DOHH2 (cell line): ENCODE measurements at regions not wholly inside any gene's neighbourhood (a gene's known extent, or its start where the extent isn't known, plus 50 kb on each side); places are given as distances from the start of the nearest gene placed in this dataset.

ENCODE experiments used
- H3F3A ChIP-seq: fragments of 200-600 bp; sonication (generic), shearing (Covaris generic); 2 replicates; pipeline ENCODE4 v1.6.0; 2016; ENCODE audit warnings: antibody characterized with exemption, mild to moderate bottlenecking; ENCODE audit not compliant: control insufficient read depth, insufficient read depth
- H3K27ac ChIP-seq: fragments of 200-600 bp; sonication (generic); 2 replicates; pipeline ENCODE4 v1.5.1; 2014; ENCODE audit warnings: low read depth, mild to moderate bottlenecking, low read length, moderate library complexity
- H3K27me3 ChIP-seq: fragments of 200-600 bp; sonication (generic); 2 replicates; pipeline ENCODE4 v1.6.1; 2014; ENCODE audit warnings: mild to moderate bottlenecking, low read length, mixed read lengths; ENCODE audit not compliant: control insufficient read depth
- H3K36me3 ChIP-seq: fragments of 200-600 bp; sonication (generic); 2 replicates; pipeline ENCODE4 v1.6.1; 2014; ENCODE audit warnings: mild to moderate bottlenecking, low read length, moderate library complexity, mixed read lengths; ENCODE audit not compliant: control insufficient read depth
- H3K4me1 ChIP-seq: fragments of 200-600 bp; sonication (generic); 2 replicates; pipeline ENCODE4 v1.6.1; 2014; ENCODE audit warnings: mild to moderate bottlenecking, low read length, mixed read lengths; ENCODE audit not compliant: control insufficient read depth
- H3K4me2 ChIP-seq: fragments of 200-600 bp; sonication (generic); 2 replicates; pipeline ENCODE4 v1.6.0; 2014; ENCODE audit warnings: mild to moderate bottlenecking, low read length, moderate library complexity
- H3K4me3 ChIP-seq: fragments of 200-600 bp; sonication (generic); 2 replicates; pipeline ENCODE4 v1.5.1; 2014; ENCODE audit warnings: mild to moderate bottlenecking, low read length, mixed read lengths
- H3K79me2 ChIP-seq: fragments of 200-600 bp; sonication (generic); 2 replicates; pipeline ENCODE4 v1.6.1; 2014; ENCODE audit warnings: mild to moderate bottlenecking, low read length, mixed read lengths; ENCODE audit not compliant: control insufficient read depth
- H3K9me2 ChIP-seq: fragments of 200-600 bp; sonication (generic); replicated peaks from 2 replicates; pipeline ENCODE4 v1.6.1; 2014; ENCODE audit warnings: mild to moderate bottlenecking, low read length, mixed read lengths; ENCODE audit not compliant: control insufficient read depth
- H3K9me3 ChIP-seq: fragments of 200-600 bp; sonication (generic); 2 replicates; pipeline ENCODE4 v1.6.1; 2014; ENCODE audit warnings: antibody characterized with exemption, low read length, mixed read lengths; ENCODE audit not compliant: control insufficient read depth, insufficient read depth
- H4K20me1 ChIP-seq: fragments of 200-600 bp; sonication (generic); 2 replicates; pipeline ENCODE4 v1.6.0; 2014; ENCODE audit warnings: low read depth, mild to moderate bottlenecking, antibody characterized with exemption, low read length, moderate library complexity; ENCODE audit not compliant: control insufficient read depth, insufficient read depth
- CTCF ChIP-seq: fragments of 200-600 bp; sonication (generic); IDR thresholded peaks from one replicate; pipeline ENCODE4 v1.5.1; 2014; ENCODE audit warnings: antibody characterized with exemption, mild to moderate bottlenecking, low read depth, low read length; ENCODE audit not compliant: poor library complexity, severe bottlenecking
- EZH2phosphoT487 ChIP-seq: fragments of 200-600 bp; sonication (generic); IDR thresholded peaks from 2 replicates; pipeline ENCODE4 v1.6.1; 2017; ENCODE audit warnings: borderline replicate concordance, mild to moderate bottlenecking, antibody characterized with exemption, low read length, moderate library complexity, mixed read lengths

GRCh38 chr20:60466687-60467022, 508.4 kb downstream of the CDH26 start:
- no peaks in the 10 kb centered on the region for H3F3A ChIP-seq
- no peak for TF ChIP-seq EZH2phosphoT487
- no peak for TF ChIP-seq CTCF
- H4K20me1 ChIP-seq = no peaks in the 10 kb centered on the region
- no peak overlapping the region for H3K27ac ChIP-seq
- no peaks in the 10 kb centered on the region for H3K27me3 ChIP-seq
- no peaks in the 10 kb centered on the region for H3K4me1 ChIP-seq
- H3K4me3 ChIP-seq = no peak overlapping the region
- H3K4me2 ChIP-seq = no peak overlapping the region
- H3K79me2 ChIP-seq = no peaks in the 10 kb centered on the region
- no peaks in the 10 kb centered on the region for H3K9me2 ChIP-seq
- no peaks in the 10 kb centered on the region for H3K9me3 ChIP-seq
- no peaks in the 10 kb centered on the region for H3K36me3 ChIP-seq

GRCh38 chr20:60467078-60467477, 508.9 kb downstream of the CDH26 start:
- no peak overlapping the region for H3K27ac ChIP-seq
- no peaks in the 10 kb centered on the region for H4K20me1 ChIP-seq
- no peaks in the 10 kb centered on the region for H3K79me2 ChIP-seq
- H3K27me3 ChIP-seq = no peaks in the 10 kb centered on the region
- H3K36me3 ChIP-seq = no peaks in the 10 kb centered on the region
- no peaks in the 10 kb centered on the region for H3K9me2 ChIP-seq
- H3K4me3 ChIP-seq = no peak overlapping the region
- no peak for TF ChIP-seq EZH2phosphoT487
- TF ChIP-seq CTCF = no peak
- H3K4me2 ChIP-seq = no peak overlapping the region
- H3F3A ChIP-seq = no peaks in the 10 kb centered on the region
- no peaks in the 10 kb centered on the region for H3K4me1 ChIP-seq
- no peaks in the 10 kb centered on the region for H3K9me3 ChIP-seq

- Histone ChIP-seq H3K9me3 (no peaks in the 10 kb centered on the region), H3K9me2 (no peaks in the 10 kb centered on the region), H3K4me2 (no peak overlapping the region), H3K27ac (no peak overlapping the region), H4K20me1 (no peaks in the 10 kb centered on the region), H3K4me1 (no peaks in the 10 kb centered on the region), H3K27me3 (no peaks in the 10 kb centered on the region), H3F3A (no peaks in the 10 kb centered on the region), H3K79me2 (no peaks in the 10 kb centered on the region), H3K4me3 (no peak overlapping the region), H3K36me3 (no peaks in the 10 kb centered on the region)
- TF ChIP-seq EZH2phosphoT487 (no peak), CTCF (no peak)
These were observed 509.5 kb downstream of the CDH26 start for GRCh38 chr20:60467771-60468170.

- Histone ChIP-seq H3F3A (no peaks in the 10 kb centered on the region), H3K27ac (no peak overlapping the region), H3K36me3 (no peaks in the 10 kb centered on the region), H3K9me3 (no peaks in the 10 kb centered on the region), H4K20me1 (no peaks in the 10 kb centered on the region), H3K4me2 (no peak overlapping the region), H3K4me3 (no peak overlapping the region), H3K9me2 (no peaks in the 10 kb centered on the region), H3K4me1 (no peaks in the 10 kb centered on the region), H3K79me2 (no peaks in the 10 kb centered on the region), H3K27me3 (no peaks in the 10 kb centered on the region)
- no peak for TF ChIP-seq CTCF
- no peak for TF ChIP-seq EZH2phosphoT487
These were observed 511.6 kb downstream of the CDH26 start for GRCh38 chr20:60469829-60470228.
